ENCODE measurements at regions not wholly inside any gene's neighbourhood (a gene's known extent, or its start where the extent isn't known, plus 50 kb on each side); places are given as distances from the start of the nearest gene placed in this dataset.
A peak's percentile ranks its signal among the peaks of the same experiment; 100 is the strongest.

- ChIA-PET CTCF (no interaction called here), POLR2A (no interaction called here)
- 88% methylated on average over 1 of the region's 1 CpG for WGBS (ENCODE audit: low lambda C conversion rate)
- no peaks in the 10 kb centered on the region for H3K79me2 ChIP-seq (ENCODE audit: insufficient read depth)
- no peaks in the 10 kb centered on the region for H3K27me3 ChIP-seq (ENCODE audit: insufficient read depth)
- H3K4me2 ChIP-seq, result no peak overlapping the region
- no peaks in the 10 kb centered on the region for H4K20me1 ChIP-seq (ENCODE audit: insufficient read depth)
- no peaks in the 10 kb centered on the region for H3K36me3 ChIP-seq (replicated peaks in 1 of 2; ENCODE audit: control insufficient read depth in 1 of 2, insufficient read depth in 2 of 2, low read length in 1 of 2)
- peaks cover 2 to 11% of the 10 kb centered on the region in 2 experiments for H3K4me1 ChIP-seq (ENCODE audit: control insufficient read depth in 1 of 2, insufficient read depth in 2 of 2, low read depth in 1 of 2, low read length in 1 of 2)
- no peaks in the 10 kb centered on the region for H3K9me3 ChIP-seq
- no peak overlapping the region; a peak in 1 of 4 replicates for H3K4me3 ChIP-seq (ENCODE audit: low read depth in 2 of 2, low read length in 1 of 2)
- no peak overlapping the region for H3K27ac ChIP-seq (ENCODE audit: low read depth in 2 of 2, low read length in 1 of 2)
- no peaks in the 10 kb centered on the region for H3F3A ChIP-seq (replicated peaks; ENCODE audit: insufficient read depth)
- H3K9me2 ChIP-seq, result no peaks in the 10 kb centered on the region
- no peak overlapping the region for H2AFZ ChIP-seq (ENCODE audit: low read depth)
- H3K9ac ChIP-seq, result no peak overlapping the region
- peak; percentile 43 for TF ChIP-seq RAD21 (IDR thresholded peaks at IDR 0.05; ENCODE audit: low read length)
- TF ChIP-seq SMC3 (IDR thresholded peaks at IDR 0.05; ENCODE audit: low read depth, low read length), result peak; percentile 49
- TF ChIP-seq, protein P1, sequence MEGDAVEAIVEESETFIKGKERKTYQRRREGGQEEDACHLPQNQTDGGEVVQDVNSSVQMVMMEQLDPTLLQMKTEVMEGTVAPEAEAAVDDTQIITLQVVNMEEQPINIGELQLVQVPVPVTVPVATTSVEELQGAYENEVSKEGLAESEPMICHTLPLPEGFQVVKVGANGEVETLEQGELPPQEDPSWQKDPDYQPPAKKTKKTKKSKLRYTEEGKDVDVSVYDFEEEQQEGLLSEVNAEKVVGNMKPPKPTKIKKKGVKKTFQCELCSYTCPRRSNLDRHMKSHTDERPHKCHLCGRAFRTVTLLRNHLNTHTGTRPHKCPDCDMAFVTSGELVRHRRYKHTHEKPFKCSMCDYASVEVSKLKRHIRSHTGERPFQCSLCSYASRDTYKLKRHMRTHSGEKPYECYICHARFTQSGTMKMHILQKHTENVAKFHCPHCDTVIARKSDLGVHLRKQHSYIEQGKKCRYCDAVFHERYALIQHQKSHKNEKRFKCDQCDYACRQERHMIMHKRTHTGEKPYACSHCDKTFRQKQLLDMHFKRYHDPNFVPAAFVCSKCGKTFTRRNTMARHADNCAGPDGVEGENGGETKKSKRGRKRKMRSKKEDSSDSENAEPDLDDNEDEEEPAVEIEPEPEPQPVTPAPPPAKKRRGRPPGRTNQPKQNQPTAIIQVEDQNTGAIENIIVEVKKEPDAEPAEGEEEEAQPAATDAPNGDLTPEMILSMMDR (IDR thresholded peaks at IDR 0.05), result peak; percentile 50
- no peak for TF ChIP-seq EZH2phosphoT487 (IDR thresholded peaks at IDR 0.05; ENCODE audit: borderline replicate concordance, low read depth)
- no peak for DNase-seq
These were observed 328.3 kb downstream of the MFSD1 start for GRCh38 chr3:159130108-159130507.

DNA sequence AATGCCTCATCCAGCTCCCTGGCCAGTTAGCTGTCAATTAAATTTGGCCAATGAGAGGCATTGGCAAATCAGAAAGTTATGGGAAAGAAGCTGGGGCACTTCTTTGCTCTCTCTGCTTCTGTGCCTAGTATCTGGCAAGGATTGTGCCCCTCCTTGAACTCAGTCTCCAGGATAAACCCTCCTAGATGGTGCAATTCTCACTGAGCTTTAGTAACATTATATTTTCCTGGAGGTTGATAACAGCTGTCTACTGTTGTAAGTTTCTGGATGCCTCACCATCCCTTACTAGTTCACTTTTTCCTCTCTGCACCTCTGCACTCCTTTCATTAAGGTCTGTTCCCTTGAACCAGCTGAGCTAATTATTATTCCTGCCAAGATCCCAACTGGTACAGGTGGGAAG, 329.5 kb downstream of the MFSD1 start:
- Histone ChIP-seq H3K79me2 (ENCODE audit: insufficient read depth) (no peaks in the 10 kb centered on the region), H4K20me1 (ENCODE audit: insufficient read depth) (no peaks in the 10 kb centered on the region), H3K9ac (no peak overlapping the region), H3K4me3 (ENCODE audit: low read depth in 2 of 2, low read length in 1 of 2) (no peak overlapping the region), H3K4me2 (no peak overlapping the region), H3K36me3 (replicated peaks in 1 of 2; ENCODE audit: control insufficient read depth in 1 of 2, insufficient read depth in 2 of 2, low read length in 1 of 2) (no peaks in the 10 kb centered on the region), H3K9me3 (no peaks in the 10 kb centered on the region), H3K27ac (ENCODE audit: low read depth in 2 of 2, low read length in 1 of 2) (no peak overlapping the region), H2AFZ (ENCODE audit: low read depth) (no peak overlapping the region), H3F3A (replicated peaks; ENCODE audit: insufficient read depth) (no peaks in the 10 kb centered on the region), H3K9me2 (no peaks in the 10 kb centered on the region), H3K4me1 (ENCODE audit: control insufficient read depth in 1 of 2, insufficient read depth in 2 of 2, low read depth in 1 of 2, low read length in 1 of 2) (peaks cover 2 to 11% of the 10 kb centered on the region in 2 experiments), H3K27me3 (ENCODE audit: insufficient read depth) (no peaks in the 10 kb centered on the region)
- DNase-seq, result no peak
- CTCF ChIA-PET, result interaction anchor here (1.1 kb wide), 1 partner anchor 214 kb away, joined by 3 read pairs; no protein-coding TSS in a partner anchor
- POLR2A ChIA-PET, result no interaction called here
- no peak for TF ChIP-seq TAF1 (IDR thresholded peaks at IDR 0.05; ENCODE audit: borderline replicate concordance, low read depth, low read length)
- no peak for TF ChIP-seq FOSL2 (IDR thresholded peaks at IDR 0.05; ENCODE audit: borderline replicate concordance, low read depth)
- TF ChIP-seq GABPA (IDR thresholded peaks at IDR 0.05; ENCODE audit: low read depth), result no peak
- no peak for TF ChIP-seq TCF12 (IDR thresholded peaks at IDR 0.05)
- TF ChIP-seq, protein P1 (IDR thresholded peaks at IDR 0.05), result no peak
- TF ChIP-seq, protein P2, sequence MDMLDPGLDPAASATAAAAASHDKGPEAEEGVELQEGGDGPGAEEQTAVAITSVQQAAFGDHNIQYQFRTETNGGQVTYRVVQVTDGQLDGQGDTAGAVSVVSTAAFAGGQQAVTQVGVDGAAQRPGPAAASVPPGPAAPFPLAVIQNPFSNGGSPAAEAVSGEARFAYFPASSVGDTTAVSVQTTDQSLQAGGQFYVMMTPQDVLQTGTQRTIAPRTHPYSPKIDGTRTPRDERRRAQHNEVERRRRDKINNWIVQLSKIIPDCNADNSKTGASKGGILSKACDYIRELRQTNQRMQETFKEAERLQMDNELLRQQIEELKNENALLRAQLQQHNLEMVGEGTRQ (IDR thresholded peaks at IDR 0.05; ENCODE audit: borderline replicate concordance, low read depth, low read length), result no peak
- TF ChIP-seq EP300 (IDR thresholded peaks at IDR 0.05; ENCODE audit: borderline replicate concordance in 1 of 2, low read depth in 1 of 2, low read length in 1 of 2), result no peak
- TF ChIP-seq ZBTB33 (IDR thresholded peaks at IDR 0.05; ENCODE audit: borderline replicate concordance, low read depth), result no peak
